Endothelial cell of umbilical vein (primary cell): ENCODE measurements at regions not wholly inside any gene's neighbourhood (a gene's known extent, or its start where the extent isn't known, plus 50 kb on each side); places are given as distances from the start of the nearest gene placed in this dataset.
"Not testable (repeated sequence)": the region's sequence is repeated elsewhere in the genome, so short reads cannot be mapped to it uniquely, and the experiment has no call there.

ENCODE experiments used
- BruUV-seq: library from RNA; stranded (reverse); fragments of 400-500 nt; replicated peaks from 2 replicates; lab custom pipeline; 2021; lab: Mats Ljungman, UMichigan
- CTCF ChIA-PET: fragments of 300-600, 350-600 bp; sonication (Branson Sonifier 250); formaldehyde crosslinking; loops from one replicate; lab custom pipeline; 2021; ENCODE audit warnings: antibody characterized with exemption, inconsistent platforms; lab: Charles Lee
- POLR2A ChIA-PET: fragments of 300-600, 350-600 bp; sonication (Branson Sonifier 250); formaldehyde crosslinking; loops from one replicate; lab custom pipeline; 2021; ENCODE audit warnings: antibody characterized with exemption, inconsistent platforms; lab: Charles Lee
- DNase-seq: peaks from one replicate; pipeline ENCODE4 v3.0.0-alpha.2; 2011; ENCODE audit warnings: low read depth, low spot score
- FAIRE-seq: peaks from 2 replicates; lab custom pipeline; 2011; peaks lifted over from hg19 to GRCh38; lab: Jason Lieb, UNC
- H2AFZ ChIP-seq: 2 replicates; pipeline ENCODE4 v1.6.0; 2012; ENCODE audit warnings: low read depth, low read length, control low read depth, inconsistent platforms
- H3K27ac ChIP-seq: 2 replicates; pipeline ENCODE4 v1.5.1; 2011; ENCODE audit warnings: low read depth, mild to moderate bottlenecking, control low read depth, low read length, moderate library complexity; ENCODE audit not compliant: insufficient read depth
- H3K27me3 ChIP-seq, 2 experiments: 2 replicates each; pipeline versions ENCODE4 v1.6.0 to v1.6.1; 2011; ENCODE audit warnings: low read length in 2 of 2, mixed read lengths in 1 of 2; ENCODE audit not compliant: control insufficient read depth in 2 of 2, insufficient read depth in 2 of 2
- H3K36me3 ChIP-seq, 2 experiments: 2 replicates in 1 of 2; 3 replicates in 1 of 2; pipeline ENCODE4 v1.5.1; 2011; ENCODE audit warnings: low read length in 2 of 2, mild to moderate bottlenecking in 1 of 2, moderate library complexity in 1 of 2; ENCODE audit not compliant: control insufficient read depth in 2 of 2, insufficient read depth in 2 of 2; ENCODE audit errors: extremely low read depth in 1 of 2
- H3K4me1 ChIP-seq: 3 replicates; pipeline ENCODE4 v1.5.1; 2011; ENCODE audit warnings: mild to moderate bottlenecking, low read length; ENCODE audit not compliant: control insufficient read depth, insufficient read depth; ENCODE audit errors: extremely low read depth
- H3K4me2 ChIP-seq: 2 replicates; pipeline ENCODE4 v1.6.1; 2011; ENCODE audit warnings: low read length, control low read depth, mixed read lengths; ENCODE audit not compliant: insufficient read depth
- H3K4me3 ChIP-seq, 3 experiments: fragments of 200-600 bp in 1 of 3; sonication (generic), shearing (Covaris generic) in 1 of 3; replicated peaks in 1 of 3; 2 replicates each; pipeline ENCODE4 v1.5.1; 2011 to 2016; ENCODE audit warnings: control low read depth in 3 of 3, low read length in 3 of 3, mild to moderate bottlenecking in 2 of 3, inconsistent platforms in 1 of 3, low read depth in 1 of 3, moderate library complexity in 1 of 3; ENCODE audit not compliant: insufficient read depth in 1 of 3
- H3K79me2 ChIP-seq: 2 replicates; pipeline ENCODE4 v1.6.0; 2012; ENCODE audit warnings: low read length, inconsistent platforms; ENCODE audit not compliant: control insufficient read depth, insufficient read depth
- H3K9ac ChIP-seq: replicated peaks from 2 replicates; pipeline ENCODE3; 2011; ENCODE audit warnings: low read length, control low read depth; ENCODE audit not compliant: insufficient read depth; ENCODE audit errors: extremely low read depth
- H3K9me1 ChIP-seq: replicated peaks from 3 replicates; pipeline ENCODE4 v1.6.0; 2011; ENCODE audit warnings: mild to moderate bottlenecking, low read length; ENCODE audit not compliant: control insufficient read depth, insufficient read depth; ENCODE audit errors: extremely low read depth
- H3K9me3 ChIP-seq: replicated peaks from 2 replicates; pipeline ENCODE4 v1.5.1; 2012; ENCODE audit warnings: low read length, inconsistent platforms; ENCODE audit not compliant: control insufficient read depth, insufficient read depth
- H4K20me1 ChIP-seq: replicated peaks from 2 replicates; pipeline ENCODE3; 2011; ENCODE audit warnings: mild to moderate bottlenecking, low read length; ENCODE audit not compliant: control insufficient read depth, insufficient read depth; ENCODE audit errors: extremely low read depth
- POLR2AphosphoS5 ChIP-seq: IDR thresholded peaks from 2 replicates; pipeline ENCODE4 v1.6.1; 2012; ENCODE audit warnings: low read depth, mild to moderate bottlenecking, control low read depth, low read length, moderate library complexity; ENCODE audit not compliant: insufficient read depth
- dilution Hi-C: fragments of 300-500 bp; cut with MboI; formaldehyde crosslinking; loops from one replicate; pipeline ENCODE4 v1.15.0; 2019; ENCODE audit warnings: low sequenced_read_pairs; ENCODE audit not compliant: extremely low pct_ligation_motif_present
- intact Hi-C: fragments of 100-400 bp; cut with micrococcal nuclease; formaldehyde crosslinking; loops from one replicate; pipeline ENCODE4 v1.10.0; 2022

- H3K27ac ChIP-seq, H3K4me1 ChIP-seq, intact Hi-C loops, POLR2A ChIA-PET, DNase-seq, dilution Hi-C loops, H3K9ac ChIP-seq, BruUV-seq, H4K20me1 ChIP-seq, H2AFZ ChIP-seq, H3K9me1 ChIP-seq, H3K4me2 ChIP-seq, H3K36me3 ChIP-seq, H3K9me3 ChIP-seq, FAIRE-seq, H3K79me2 ChIP-seq, CTCF ChIA-PET, H3K4me3 ChIP-seq, H3K27me3 ChIP-seq: not testable (repeated sequence)
Observed at GRCh38 chrY:11097498-11097897, 1569.8 kb downstream of the TSPY10 start.

- FAIRE-seq: peak; percentile 93
- H2AFZ ChIP-seq, H3K4me1 ChIP-seq, H4K20me1 ChIP-seq, H3K9me3 ChIP-seq, POLR2A ChIA-PET, dilution Hi-C loops, H3K4me3 ChIP-seq, H3K27me3 ChIP-seq, H3K79me2 ChIP-seq, BruUV-seq, DNase-seq, H3K4me2 ChIP-seq, H3K36me3 ChIP-seq, intact Hi-C loops, H3K9me1 ChIP-seq, H3K9ac ChIP-seq, CTCF ChIA-PET, H3K27ac ChIP-seq: not testable (repeated sequence)
Observed at GRCh38 chrY:11098419-11098818, 1570.7 kb downstream of the TSPY10 start.

- CTCF ChIA-PET: no interaction called here
- H3K79me2 ChIP-seq: no peaks in the 10 kb centered on the region
- H3K4me1 ChIP-seq: no peaks in the 10 kb centered on the region
- DNase-seq (no peak), FAIRE-seq (peak; percentile 67)
- H3K9me1 ChIP-seq: no peaks in the 10 kb centered on the region
- H3K36me3 ChIP-seq: no peaks in the 10 kb centered on the region
- H2AFZ ChIP-seq: no peak overlapping the region
- intact Hi-C loops: no loop called here
- POLR2A ChIA-PET: no interaction called here
- no peak overlapping the region for H3K9ac ChIP-seq
- H3K27me3 ChIP-seq: no peaks in the 10 kb centered on the region
- peaks cover 2% of the 10 kb centered on the region for H3K9me3 ChIP-seq
- TF ChIP-seq POLR2AphosphoS5: no peak
- H3K27ac ChIP-seq: no peak overlapping the region
- dilution Hi-C loops: no loop called here
- H3K4me2 ChIP-seq: no peak overlapping the region
- H4K20me1 ChIP-seq: no peaks in the 10 kb centered on the region
- H3K4me3 ChIP-seq: no peak overlapping the region
- no TSS peak for BruUV-seq
Observed at GRCh38 chrY:11099004-11099403, 1571.3 kb downstream of the TSPY10 start.

- H3K9me3 ChIP-seq, DNase-seq, FAIRE-seq: not testable (repeated sequence)
Observed at GRCh38 chrY:11100472-11100871, 1572.8 kb downstream of the TSPY10 start.

More at GRCh38 chrY:11100472-11100871, 1572.8 kb downstream of the TSPY10 start:
- CTCF ChIA-PET, H3K4me1 ChIP-seq, H2AFZ ChIP-seq, intact Hi-C loops, H3K79me2 ChIP-seq, H3K4me2 ChIP-seq, H3K27ac ChIP-seq, H3K9ac ChIP-seq, H3K36me3 ChIP-seq, H4K20me1 ChIP-seq, H3K27me3 ChIP-seq, dilution Hi-C loops, BruUV-seq, H3K4me3 ChIP-seq, POLR2A ChIA-PET, H3K9me1 ChIP-seq: not testable (repeated sequence)
